Spleen (tissue), 7 donors: ENCODE measurements at regions not wholly inside any gene's neighbourhood (a gene's known extent, or its start where the extent isn't known, plus 50 kb on each side); places are given as distances from the start of the nearest gene placed in this dataset.

Experiments
- CTCF ChIP-seq, 11 experiments: fragments of 200-600 bp in 7 of 11; fragments of 450-650 bp in 4 of 11; sonication (generic) in 4 of 11; IDR thresholded peaks in 8 of 11; conservative IDR thresholded peaks in 3 of 11; 1 replicate in 7 of 11; 2 replicates in 4 of 11; pipeline versions ENCODE4 v1.4.0 to v1.8.0; 2016 to 2021; ENCODE audit warnings: antibody characterized with exemption in 11 of 11, inconsistent platforms in 4 of 11, mild to moderate bottlenecking in 1 of 11
- POLR2A ChIP-seq, 3 donors: fragments of 450-650 bp; IDR thresholded peaks; one replicate each; pipeline ENCODE4 v1.5.1; 2017; ENCODE audit warnings: antibody characterized with exemption in 3 of 3, mild to moderate bottlenecking in 1 of 3
- POLR2AphosphoS5 ChIP-seq, 3 donors: sonication (generic); formaldehyde crosslinking; IDR thresholded peaks; one replicate each; pipeline ENCODE4 v1.5.1; 2017; ENCODE audit warnings: antibody characterized with exemption in 3 of 3
- donor health status: DM: no; HTN: no; CAD: no; lungs with moderate emphysema.
- donor health status: DM: no; HTN: no; CAD: no.
- donor health status: DM: no; HTN: no; CAD: no.

GRCh38 chr5:30100148-30100713 is 1093.3 kb upstream of the CDH6 start:
- TF ChIP-seq POLR2AphosphoS5 (IDR thresholded peaks at IDR 0.05) (no peak), CTCF (IDR thresholded peaks at IDR 0.05 in 8 of 11, conservative IDR thresholded peaks at IDR 0.05 in 3 of 11) (no peak), POLR2A (IDR thresholded peaks at IDR 0.05) (no peak)
